CD8-positive, alpha-beta memory T cell (primary cell): ENCODE measurements at regions not wholly inside any gene's neighbourhood (a gene's known extent, or its start where the extent isn't known, plus 50 kb on each side); places are given as distances from the start of the nearest gene placed in this dataset.

Experiments used
- CTCF ChIA-PET: fragments of 350-600 bp; sonication (Branson Sonifier 250); formaldehyde crosslinking; loops from one replicate; lab custom pipeline; 2021; ENCODE audit warnings: antibody characterized with exemption; lab: Charles Lee
- POLR2A ChIA-PET: fragments of 350-600 bp; sonication (Branson Sonifier 250); formaldehyde crosslinking; loops from one replicate; lab custom pipeline; 2021; ENCODE audit warnings: antibody characterized with exemption; lab: Charles Lee
- DNase-seq, 5 donors: peaks; one replicate each; pipeline versions ENCODE4 v3.0.0 to v3.0.0-alpha.2; 2020 to 2022; ENCODE audit warnings: mixed read lengths in 1 of 5
- H3K27ac ChIP-seq: one replicate; pipeline ENCODE4 v1.7.0; 2013; ENCODE audit warnings: low read depth, mild to moderate bottlenecking, low read length, moderate library complexity
- H3K27me3 ChIP-seq: 2 replicates; pipeline ENCODE4 v1.7.0; 2013; ENCODE audit warnings: low read length, mild to moderate bottlenecking; ENCODE audit not compliant: insufficient read depth, poor library complexity, severe bottlenecking
- H3K36me3 ChIP-seq: 2 replicates; pipeline ENCODE4 v1.7.0; 2013; ENCODE audit warnings: mild to moderate bottlenecking, low read length, moderate library complexity; ENCODE audit not compliant: insufficient read depth
- H3K4me1 ChIP-seq: 2 replicates; pipeline ENCODE4 v1.7.0; 2013; ENCODE audit warnings: mild to moderate bottlenecking, low read length, moderate library complexity; ENCODE audit not compliant: insufficient read depth
- H3K4me3 ChIP-seq: 2 replicates; pipeline ENCODE4 v1.7.0; 2013; ENCODE audit warnings: mild to moderate bottlenecking, low read length
- H3K9me3 ChIP-seq: 2 replicates; pipeline ENCODE4 v1.7.0; 2013; ENCODE audit warnings: mild to moderate bottlenecking, low read length
- H3K27ac Mint-ChIP-seq, 8 donors: one replicate each; pipeline ENCODE4 v1.8.0; 2020 to 2021; ENCODE audit warnings: mixed read lengths in 8 of 8, mild to moderate bottlenecking in 6 of 8, inconsistent platforms in 3 of 8, moderate library complexity in 3 of 8
- H3K27me3 Mint-ChIP-seq, 2 donors: one replicate each; pipeline ENCODE4 v1.8.0; 2020 to 2021; ENCODE audit warnings: mixed read lengths in 2 of 2, mild to moderate bottlenecking in 1 of 2, moderate library complexity in 1 of 2
- H3K36me3 Mint-ChIP-seq, 3 donors: one replicate each; pipeline ENCODE4 v1.8.0; 2020 to 2021; ENCODE audit warnings: mixed read lengths in 3 of 3, inconsistent platforms in 1 of 3, mild to moderate bottlenecking in 1 of 3
- H3K4me1 Mint-ChIP-seq, 3 donors: one replicate each; pipeline ENCODE4 v1.8.0; 2020 to 2021; ENCODE audit warnings: mixed read lengths in 3 of 3, inconsistent platforms in 1 of 3, mild to moderate bottlenecking in 1 of 3
- H3K4me3 Mint-ChIP-seq, 7 donors: one replicate each; pipeline ENCODE4 v1.8.0; 2020 to 2021; ENCODE audit warnings: mixed read lengths in 7 of 7, mild to moderate bottlenecking in 6 of 7, moderate library complexity in 4 of 7, inconsistent platforms in 2 of 7
- H3K9me3 Mint-ChIP-seq, 5 donors: one replicate each; pipeline ENCODE4 v1.8.0; 2020 to 2022; ENCODE audit warnings: mixed read lengths in 5 of 5, mild to moderate bottlenecking in 3 of 5, moderate library complexity in 2 of 5, inconsistent platforms in 1 of 5

DNA sequence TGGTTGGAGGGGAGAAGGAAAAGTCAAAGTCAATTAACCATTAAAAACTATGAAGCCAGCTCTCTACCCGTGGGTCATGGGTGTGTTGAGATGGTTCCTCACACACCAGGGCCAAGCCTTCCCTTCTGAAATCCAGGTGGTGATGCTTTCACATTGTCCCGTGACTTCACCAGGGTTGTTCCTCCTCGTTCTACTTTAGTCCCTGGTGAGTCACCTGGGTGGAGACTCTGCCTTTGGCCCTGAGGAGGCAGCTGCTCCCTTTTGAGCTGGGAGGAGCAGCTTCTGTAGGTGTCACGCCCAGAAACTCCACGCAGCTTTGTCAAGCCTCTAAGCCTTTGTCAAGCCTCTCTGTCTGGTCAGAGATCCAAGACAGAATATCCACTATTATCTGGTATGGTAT lies 348.3 kb downstream of the BMP4 start:
- peaks cover 5 to 12% (median 9%) of the 10 kb centered on the region in 5 donors for H3K9me3 Mint-ChIP-seq
- H3K27me3 ChIP-seq, result no peaks in the 10 kb centered on the region
- CTCF ChIA-PET, result no interaction called here
- no peaks in the 10 kb centered on the region for H3K27me3 Mint-ChIP-seq
- H3K4me3 Mint-ChIP-seq, result no peak overlapping the region
- H3K27ac ChIP-seq, result no peak overlapping the region
- no peaks in the 10 kb centered on the region for H3K4me1 ChIP-seq
- DNase-seq, result no peak
- H3K4me3 ChIP-seq, result no peak overlapping the region
- H3K9me3 ChIP-seq, result peaks cover 7% of the 10 kb centered on the region
- no peaks in the 10 kb centered on the region for H3K36me3 ChIP-seq
- POLR2A ChIA-PET, result no interaction called here
- H3K4me1 Mint-ChIP-seq, result no peaks in the 10 kb centered on the region
- no peaks in the 10 kb centered on the region for H3K36me3 Mint-ChIP-seq
- H3K27ac Mint-ChIP-seq, result no peak overlapping the region

DNA sequence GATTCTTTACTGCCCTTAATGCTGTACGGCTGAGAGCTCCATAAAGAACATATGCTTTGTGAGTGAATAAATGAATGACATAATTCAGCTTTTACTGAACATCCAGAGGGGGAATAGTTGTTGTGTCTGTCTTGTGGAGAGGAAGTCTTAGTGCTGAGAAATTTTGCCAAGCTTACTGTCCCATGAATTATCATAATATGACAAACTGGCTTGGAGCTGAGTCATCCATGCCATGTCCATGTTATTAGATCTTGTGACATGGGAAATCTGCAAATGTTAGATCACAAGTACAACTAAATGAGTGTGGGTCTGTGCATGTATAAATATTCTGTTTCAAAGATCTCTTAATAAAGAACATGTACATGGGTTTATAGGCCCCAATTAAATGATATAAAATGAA lies 350.4 kb downstream of the BMP4 start:
- Mint-ChIP-seq H3K36me3 (no peaks in the 10 kb centered on the region), H3K4me3 (no peak overlapping the region), H3K27ac (no peak overlapping the region), H3K9me3 (peaks cover 5 to 12% (median 10%) of the 10 kb centered on the region in 5 donors), H3K27me3 (no peaks in the 10 kb centered on the region), H3K4me1 (no peaks in the 10 kb centered on the region)
- no peak for DNase-seq
- H3K36me3 ChIP-seq, result no peaks in the 10 kb centered on the region
- peaks cover 7% of the 10 kb centered on the region for H3K9me3 ChIP-seq
- POLR2A ChIA-PET, result no interaction called here
- no peak overlapping the region for H3K4me3 ChIP-seq
- no peak overlapping the region for H3K27ac ChIP-seq
- no peaks in the 10 kb centered on the region for H3K27me3 ChIP-seq
- H3K4me1 ChIP-seq, result no peaks in the 10 kb centered on the region
- CTCF ChIA-PET, result interaction anchor here (0.6 kb wide), 1 partner anchor 15 kb away, joined by 3 read pairs; no protein-coding TSS in a partner anchor

DNA sequence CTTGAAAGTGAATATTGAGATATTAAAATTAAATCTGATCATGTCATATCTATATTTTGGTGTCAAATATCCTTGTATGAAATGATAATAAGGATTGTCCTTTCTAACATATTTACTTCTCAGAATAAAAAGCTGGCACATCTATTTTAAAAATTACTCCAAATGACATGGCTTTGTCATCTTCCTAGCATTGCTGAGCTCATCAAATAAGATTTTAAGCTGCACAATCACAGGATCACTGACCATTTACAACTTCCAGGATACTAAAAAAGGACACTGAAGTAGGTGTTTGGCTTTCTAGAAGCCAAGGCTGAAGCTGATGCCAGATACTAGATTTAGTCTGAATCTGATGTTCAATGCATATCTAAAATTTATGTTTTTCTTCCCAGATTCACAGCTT lies 351.1 kb downstream of the BMP4 start:
- peaks cover 0 to 12% (median 6%) of the 10 kb centered on the region in 5 donors for H3K9me3 Mint-ChIP-seq
- CTCF ChIA-PET, result interaction anchor here (0.6 kb wide), 1 partner anchor 14 kb away, joined by 3 read pairs; no protein-coding TSS in a partner anchor
- Histone ChIP-seq H3K36me3 (no peaks in the 10 kb centered on the region), H3K27ac (no peak overlapping the region), H3K4me1 (no peaks in the 10 kb centered on the region), H3K4me3 (no peak overlapping the region), H3K27me3 (no peaks in the 10 kb centered on the region), H3K9me3 (peaks cover 7% of the 10 kb centered on the region)
- no peak overlapping the region for H3K27ac Mint-ChIP-seq
- H3K27me3 Mint-ChIP-seq, result no peaks in the 10 kb centered on the region
- H3K36me3 Mint-ChIP-seq, result no peaks in the 10 kb centered on the region
- H3K4me3 Mint-ChIP-seq, result no peak overlapping the region
- POLR2A ChIA-PET, result no interaction called here
- no peaks in the 10 kb centered on the region for H3K4me1 Mint-ChIP-seq
- no peak for DNase-seq

DNA sequence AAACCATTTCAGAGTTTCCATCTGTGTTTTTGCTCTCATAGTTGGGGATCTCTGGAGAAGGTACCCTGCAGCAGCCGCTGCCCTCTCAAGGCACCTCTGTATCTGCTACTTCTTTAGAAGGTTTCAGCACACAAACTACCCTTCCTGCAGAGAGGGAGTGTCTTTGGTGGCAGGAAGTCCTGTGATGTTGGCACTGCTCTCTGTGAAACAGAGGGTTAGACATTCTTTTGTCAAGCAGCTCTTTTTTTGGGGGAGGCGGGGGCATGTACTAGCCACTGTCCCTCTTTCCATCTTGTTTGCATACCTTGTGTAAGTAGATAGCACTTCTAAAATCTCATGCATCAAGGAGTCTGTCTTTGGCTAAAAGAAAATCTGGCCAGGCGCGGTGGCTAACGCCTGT lies 352.6 kb downstream of the BMP4 start:
- Mint-ChIP-seq H3K36me3 (no peaks in the 10 kb centered on the region), H3K27me3 (no peaks in the 10 kb centered on the region), H3K4me1 (no peaks in the 10 kb centered on the region), H3K9me3 (peaks cover 0 to 9% (median 6%) of the 10 kb centered on the region in 5 donors), H3K27ac (no peak overlapping the region), H3K4me3 (no peak overlapping the region)
- H3K27me3 ChIP-seq, result no peaks in the 10 kb centered on the region
- no peaks in the 10 kb centered on the region for H3K4me1 ChIP-seq
- ChIA-PET CTCF (no interaction called here), POLR2A (no interaction called here)
- H3K4me3 ChIP-seq, result no peak overlapping the region
- H3K9me3 ChIP-seq, result peaks cover 7% of the 10 kb centered on the region
- no peaks in the 10 kb centered on the region for H3K36me3 ChIP-seq
- no peak for DNase-seq
- H3K27ac ChIP-seq, result no peak overlapping the region

DNA sequence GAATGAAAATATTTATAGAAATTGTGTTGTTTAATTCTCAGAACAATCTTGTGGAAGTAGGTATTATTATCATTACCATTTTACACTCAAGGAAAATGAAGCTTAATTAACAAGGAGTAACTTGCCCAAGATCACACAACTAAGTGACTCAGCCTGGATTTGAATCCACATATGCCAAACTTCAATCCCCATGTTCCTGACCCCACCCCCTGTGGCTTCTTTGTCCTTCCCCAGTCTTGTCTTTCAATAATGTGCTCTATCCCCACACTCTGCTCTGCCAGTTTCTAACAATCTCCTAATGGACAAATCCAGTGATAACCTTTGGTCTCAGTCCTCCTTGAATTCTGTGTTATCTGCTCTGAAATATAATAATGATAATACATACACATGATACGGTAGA lies 355.2 kb downstream of the BMP4 start:
- no peaks in the 10 kb centered on the region for H3K27me3 ChIP-seq
- H3K27me3 Mint-ChIP-seq, result no peaks in the 10 kb centered on the region
- POLR2A ChIA-PET, result no interaction called here
- DNase-seq, result no peak
- H3K9me3 ChIP-seq, result peaks cover 4% of the 10 kb centered on the region
- no peak overlapping the region for H3K27ac ChIP-seq
- H3K36me3 Mint-ChIP-seq, result no peaks in the 10 kb centered on the region
- CTCF ChIA-PET, result no interaction called here
- no peak overlapping the region for H3K4me3 Mint-ChIP-seq
- H3K27ac Mint-ChIP-seq, result no peak overlapping the region
- no peaks in the 10 kb centered on the region for H3K4me1 ChIP-seq
- H3K36me3 ChIP-seq, result no peaks in the 10 kb centered on the region
- H3K4me1 Mint-ChIP-seq, result no peaks in the 10 kb centered on the region
- peaks cover 3 to 13% (median 7%) of the 10 kb centered on the region in 5 donors for H3K9me3 Mint-ChIP-seq
- no peak overlapping the region for H3K4me3 ChIP-seq

DNA sequence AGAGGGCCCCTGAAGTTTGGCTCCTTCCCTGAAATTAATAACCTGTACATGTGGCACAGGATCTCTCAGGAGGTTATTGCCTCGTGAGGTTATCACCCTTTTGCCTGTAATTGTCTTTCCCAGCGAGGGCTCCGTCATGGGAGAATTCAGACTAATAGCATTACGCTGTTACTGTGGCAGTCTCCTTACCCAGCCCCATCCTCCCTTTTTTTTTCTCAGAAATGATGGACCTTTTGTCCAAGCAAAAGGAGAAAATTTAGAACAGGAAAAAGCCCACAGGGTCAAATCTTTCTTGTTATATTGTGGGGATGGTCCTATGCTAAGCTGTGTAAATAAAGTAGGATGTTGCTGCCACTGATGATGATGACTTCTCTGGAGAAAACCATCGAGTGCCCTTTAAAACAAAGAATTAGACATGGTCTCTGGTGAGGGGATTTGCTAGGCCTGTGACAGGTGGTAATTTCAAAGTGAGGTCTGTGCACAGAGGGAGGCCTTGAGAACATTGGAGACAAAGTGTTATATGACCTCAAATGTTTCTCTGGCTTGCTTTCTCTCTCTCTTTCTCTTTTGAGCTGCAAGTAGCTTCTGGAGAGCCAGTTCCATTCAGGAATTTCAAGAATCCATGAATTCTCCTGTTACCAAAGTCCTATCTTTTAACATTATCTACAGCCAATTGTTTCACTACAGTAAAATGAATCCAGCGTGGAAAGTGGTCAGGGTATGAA lies 357.2 kb downstream of the BMP4 start:
- H3K9me3 ChIP-seq, result no peaks in the 10 kb centered on the region
- no peak overlapping the region for H3K27ac ChIP-seq
- Mint-ChIP-seq H3K36me3 (no peaks in the 10 kb centered on the region), H3K9me3 (peaks cover 7 to 20% (median 10%) of the 10 kb centered on the region in 5 donors), H3K4me3 (no peak overlapping the region), H3K27me3 (no peaks in the 10 kb centered on the region), H3K27ac (no peak overlapping the region), H3K4me1 (no peaks in the 10 kb centered on the region)
- ChIA-PET POLR2A (no interaction called here), CTCF (no interaction called here)
- no peaks in the 10 kb centered on the region for H3K27me3 ChIP-seq
- H3K4me1 ChIP-seq, result no peaks in the 10 kb centered on the region
- H3K36me3 ChIP-seq, result no peaks in the 10 kb centered on the region
- H3K4me3 ChIP-seq, result no peak overlapping the region
- DNase-seq, result no peak

DNA sequence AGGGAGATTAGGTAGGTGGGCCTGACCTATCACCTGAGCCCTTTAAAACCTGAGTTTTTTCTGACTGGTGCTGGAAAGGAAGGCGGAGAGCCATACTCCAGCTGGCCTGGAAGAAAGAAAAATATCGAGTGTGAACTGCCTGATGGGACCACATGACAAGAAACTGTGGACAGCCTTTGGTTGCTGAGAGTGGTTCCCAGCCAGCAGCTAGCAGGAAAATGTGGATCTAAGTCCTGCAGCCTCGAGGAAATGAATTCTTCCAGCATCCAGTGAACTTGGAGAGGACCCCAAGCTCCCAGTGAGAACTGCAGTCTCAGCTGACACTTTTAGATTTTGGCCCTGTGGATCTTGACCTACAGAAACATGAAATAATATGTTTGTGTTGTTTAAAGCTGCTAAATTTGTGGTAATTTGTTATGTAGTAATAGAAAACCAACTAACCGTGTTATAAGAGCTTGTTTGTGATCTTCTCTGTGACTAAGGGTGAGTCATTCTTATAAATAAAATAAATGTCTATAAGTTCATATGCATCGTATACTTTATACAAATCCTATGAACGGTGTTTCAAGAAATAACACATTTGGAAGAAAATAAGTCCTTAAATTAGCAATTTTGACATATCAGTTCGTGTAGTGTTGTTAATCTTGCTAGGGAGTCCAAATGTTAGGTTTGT lies 359.6 kb downstream of the BMP4 start:
- H3K9me3 ChIP-seq, result no peaks in the 10 kb centered on the region
- POLR2A ChIA-PET, result no interaction called here
- no peaks in the 10 kb centered on the region for H3K36me3 ChIP-seq
- no peak overlapping the region for H3K27ac ChIP-seq
- Mint-ChIP-seq H3K27me3 (no peaks in the 10 kb centered on the region), H3K27ac (no peak overlapping the region), H3K36me3 (no peaks in the 10 kb centered on the region), H3K9me3 (peaks cover 1 to 15% (median 13%) of the 10 kb centered on the region in 5 donors), H3K4me1 (no peaks in the 10 kb centered on the region), H3K4me3 (no peak overlapping the region)
- H3K4me3 ChIP-seq, result no peak overlapping the region
- H3K4me1 ChIP-seq, result no peaks in the 10 kb centered on the region
- CTCF ChIA-PET, result no interaction called here
- DNase-seq, result no peak
- no peaks in the 10 kb centered on the region for H3K27me3 ChIP-seq

DNA sequence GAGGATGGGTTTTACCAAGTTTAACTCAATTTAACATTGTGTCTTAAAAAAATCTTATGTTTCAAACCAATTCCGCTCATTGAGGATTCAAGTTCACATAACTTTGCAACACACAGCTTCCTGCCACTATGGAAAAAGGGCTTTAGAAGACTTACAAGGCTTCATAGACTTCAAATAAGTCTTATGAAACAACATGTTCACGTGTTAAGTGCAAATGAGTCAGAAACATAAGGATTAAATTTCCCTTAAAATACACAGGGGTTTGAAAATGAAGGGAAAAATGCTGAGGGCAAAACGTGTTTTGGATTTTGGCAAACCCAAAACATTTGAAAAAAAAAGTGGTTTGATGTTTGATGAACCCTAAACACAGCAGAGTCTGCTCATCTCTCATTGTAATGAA lies 364.8 kb downstream of the BMP4 start:
- Histone ChIP-seq H3K4me3 (no peak overlapping the region), H3K36me3 (no peaks in the 10 kb centered on the region), H3K4me1 (no peaks in the 10 kb centered on the region), H3K27me3 (no peaks in the 10 kb centered on the region), H3K27ac (no peak overlapping the region), H3K9me3 (no peaks in the 10 kb centered on the region)
- Mint-ChIP-seq H3K27ac (no peak overlapping the region), H3K9me3 (peaks cover 4 to 18% (median 14%) of the 10 kb centered on the region in 5 donors), H3K4me1 (no peaks in the 10 kb centered on the region), H3K36me3 (no peaks in the 10 kb centered on the region), H3K4me3 (no peak overlapping the region), H3K27me3 (peaks cover 0 to 1% of the 10 kb centered on the region in 2 donors)
- POLR2A ChIA-PET, result no interaction called here
- CTCF ChIA-PET, result interaction anchor here (1.5 kb wide), 1 partner anchor 14 kb away, joined by 3 read pairs; no protein-coding TSS in a partner anchor
- no peak for DNase-seq
